ENCODE measurements at regions not wholly inside any gene's neighbourhood (a gene's known extent, or its start where the extent isn't known, plus 50 kb on each side); places are given as distances from the start of the nearest gene placed in this dataset.

DNA sequence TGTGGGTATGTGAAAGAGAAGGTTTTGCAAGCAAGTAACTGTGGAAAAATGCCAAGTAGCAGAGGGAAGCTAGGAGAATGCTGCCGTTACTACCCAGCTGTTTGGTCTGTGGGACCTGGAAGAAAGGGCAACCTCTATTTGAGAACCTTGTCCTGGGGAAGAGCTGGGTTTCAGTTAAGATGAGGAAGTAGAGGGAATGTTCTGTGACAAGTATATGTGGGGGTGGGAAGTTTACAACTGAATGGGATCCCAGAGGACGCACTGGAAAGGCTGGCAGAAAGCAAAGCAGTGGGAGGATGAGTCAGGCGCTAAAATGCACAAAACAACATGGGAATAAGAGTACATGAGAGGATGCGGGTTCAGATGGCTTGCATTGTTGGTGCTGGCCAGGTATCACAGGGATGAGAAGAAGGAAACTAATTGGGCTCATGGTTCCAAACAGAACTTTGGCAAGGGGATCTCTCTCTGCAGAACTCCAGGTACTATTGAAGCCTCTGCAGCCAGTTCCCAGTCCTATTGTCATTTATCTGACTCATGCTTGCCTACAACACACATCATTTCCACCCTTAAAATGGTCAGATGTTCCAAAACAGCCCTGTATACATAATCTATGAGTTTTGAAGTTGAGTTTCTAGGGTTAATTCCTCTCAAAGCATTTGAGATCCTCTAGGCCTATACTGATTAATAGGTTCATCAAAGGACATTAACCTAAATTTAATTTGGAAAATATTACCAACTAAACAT lies 88.5 kb upstream of the VAV3 start:
- intact Hi-C loops (cut with DNase I), result no loop called here
- DNase-seq (no peak), ATAC-seq (ENCODE audit: poor library complexity) (peak; percentile 45)

DNA sequence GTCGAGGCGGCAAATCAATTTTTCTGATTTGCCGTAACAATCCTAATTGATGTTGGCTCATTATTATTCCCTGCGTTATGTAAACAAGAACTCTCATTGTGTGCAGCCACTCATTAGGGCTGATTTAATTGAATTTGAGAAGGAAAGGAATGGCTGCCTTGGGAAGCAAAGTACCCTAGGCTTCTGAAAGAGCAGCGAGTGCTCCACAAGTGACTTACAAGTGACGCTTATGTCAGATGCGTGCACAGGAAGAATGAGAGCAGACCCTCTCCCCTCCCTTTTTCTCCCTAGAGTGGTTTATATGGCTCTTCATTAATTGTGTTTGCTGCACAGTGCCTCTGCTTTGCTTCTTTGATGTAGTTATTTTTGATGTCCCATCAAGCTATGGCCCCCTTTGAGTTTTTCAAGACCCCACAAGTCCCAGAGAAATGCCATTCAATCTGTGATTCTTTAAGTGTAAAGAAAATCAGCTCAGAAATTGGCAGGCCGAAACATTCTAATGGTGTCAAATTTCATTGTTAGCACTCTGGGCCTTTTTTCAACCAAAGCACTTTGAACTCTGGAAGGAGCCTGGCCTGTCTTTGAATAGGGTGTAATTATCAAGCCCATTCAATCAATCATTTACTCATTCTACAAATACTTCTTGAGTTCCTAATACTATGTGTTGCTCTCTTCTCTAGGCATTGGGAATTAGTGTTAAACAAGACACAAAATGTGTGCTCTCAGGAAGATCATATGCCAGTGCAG lies 86.8 kb upstream of the VAV3 start:
- ATAC-seq (ENCODE audit: poor library complexity) (no peak), DNase-seq (no peak)
- intact Hi-C loops (cut with DNase I), result no loop called here

DNA sequence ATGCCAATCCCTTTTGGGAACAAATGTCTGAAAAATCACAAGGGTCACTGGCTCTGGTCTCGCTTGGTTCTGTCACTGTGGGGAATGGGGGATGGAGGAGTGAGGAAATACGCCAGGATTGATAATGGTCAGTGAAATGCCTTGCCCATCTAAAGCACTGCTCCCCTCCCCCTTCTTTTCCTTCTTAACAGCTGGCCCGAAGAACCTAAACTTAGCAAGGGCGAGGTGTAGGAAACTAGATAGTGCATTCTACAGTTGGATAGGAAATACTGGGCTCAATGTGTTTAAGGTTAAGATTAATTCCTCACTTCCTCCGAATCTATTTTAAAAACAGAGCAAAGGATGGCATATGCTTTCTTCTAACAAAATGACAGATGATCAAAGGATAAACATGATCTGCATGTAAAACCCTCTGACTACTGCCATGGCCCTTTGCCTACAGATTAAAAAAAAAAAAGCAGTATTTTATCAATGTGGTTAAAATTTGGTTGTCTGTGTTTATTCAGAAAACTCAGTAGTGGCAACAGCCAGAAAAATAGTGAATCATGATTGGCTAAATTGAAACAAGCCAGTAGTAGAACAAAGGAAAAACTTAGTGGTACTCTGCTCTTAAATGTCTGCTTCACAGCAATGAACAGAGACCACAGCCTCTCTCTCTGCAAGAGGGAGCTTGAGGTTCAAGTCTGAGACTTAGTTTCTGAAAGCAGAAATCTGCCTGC lies 86.1 kb upstream of the VAV3 start:
- ATAC-seq (ENCODE audit: poor library complexity), result peak; percentile 44
- intact Hi-C loops (cut with DNase I), result no loop called here
- no peak for DNase-seq

DNA sequence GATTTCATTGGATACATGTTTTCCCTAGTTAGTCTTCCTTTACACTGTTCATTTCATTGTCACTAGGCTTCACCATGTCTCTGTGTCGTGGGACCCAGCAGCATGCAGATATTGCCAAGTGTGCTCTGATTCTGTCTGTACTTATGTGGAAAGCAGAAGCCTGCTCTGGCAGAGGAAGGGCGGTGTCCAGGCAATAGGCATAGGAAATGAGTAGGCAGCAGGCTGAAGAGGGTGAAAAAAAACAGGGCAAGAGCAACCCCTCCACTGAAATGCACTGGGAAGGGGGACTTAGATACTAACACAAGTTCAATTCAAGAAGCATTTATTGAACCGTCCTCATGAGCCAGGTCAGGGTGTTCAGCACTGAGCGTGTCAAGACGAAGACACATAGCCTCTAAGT lies 85.2 kb upstream of the VAV3 start:
- ATAC-seq (ENCODE audit: poor library complexity), result peak; percentile 78
- peak; percentile 67 for DNase-seq
- intact Hi-C loops (cut with DNase I), result no loop called here

DNA sequence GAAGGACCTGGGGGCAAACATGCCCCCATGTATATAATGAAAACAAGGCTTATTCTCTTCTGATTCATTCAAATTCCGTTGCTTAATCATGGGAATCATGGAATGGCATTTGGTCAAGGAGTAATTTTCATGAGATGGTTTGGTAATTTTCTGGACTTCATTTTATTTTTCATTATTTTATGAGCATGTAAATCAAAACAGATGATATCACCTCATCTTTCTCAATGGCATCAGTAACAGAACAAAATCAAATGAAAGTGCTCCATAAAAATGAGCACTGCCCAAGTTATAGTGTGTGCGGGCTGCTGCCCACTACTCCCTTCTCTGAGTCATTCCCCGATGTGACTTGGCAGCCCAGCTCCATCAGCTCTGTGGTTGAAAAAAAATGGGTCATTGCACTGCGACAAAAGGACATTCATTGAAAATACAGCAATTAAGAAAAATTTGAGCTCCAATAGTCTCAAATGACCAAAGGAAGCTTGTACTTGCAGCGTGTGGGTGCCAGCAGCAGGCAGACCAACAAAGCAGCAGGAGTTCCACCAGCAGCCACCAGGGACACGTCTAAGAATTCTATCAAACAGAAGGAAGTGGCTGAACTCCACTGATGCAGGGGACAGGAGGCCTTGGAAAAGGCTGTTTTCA lies 84.3 kb upstream of the VAV3 start:
- DNase-seq (peak; percentile 76), ATAC-seq (ENCODE audit: poor library complexity) (peak; percentile 76)
- intact Hi-C loops (cut with DNase I), result no loop called here

DNA sequence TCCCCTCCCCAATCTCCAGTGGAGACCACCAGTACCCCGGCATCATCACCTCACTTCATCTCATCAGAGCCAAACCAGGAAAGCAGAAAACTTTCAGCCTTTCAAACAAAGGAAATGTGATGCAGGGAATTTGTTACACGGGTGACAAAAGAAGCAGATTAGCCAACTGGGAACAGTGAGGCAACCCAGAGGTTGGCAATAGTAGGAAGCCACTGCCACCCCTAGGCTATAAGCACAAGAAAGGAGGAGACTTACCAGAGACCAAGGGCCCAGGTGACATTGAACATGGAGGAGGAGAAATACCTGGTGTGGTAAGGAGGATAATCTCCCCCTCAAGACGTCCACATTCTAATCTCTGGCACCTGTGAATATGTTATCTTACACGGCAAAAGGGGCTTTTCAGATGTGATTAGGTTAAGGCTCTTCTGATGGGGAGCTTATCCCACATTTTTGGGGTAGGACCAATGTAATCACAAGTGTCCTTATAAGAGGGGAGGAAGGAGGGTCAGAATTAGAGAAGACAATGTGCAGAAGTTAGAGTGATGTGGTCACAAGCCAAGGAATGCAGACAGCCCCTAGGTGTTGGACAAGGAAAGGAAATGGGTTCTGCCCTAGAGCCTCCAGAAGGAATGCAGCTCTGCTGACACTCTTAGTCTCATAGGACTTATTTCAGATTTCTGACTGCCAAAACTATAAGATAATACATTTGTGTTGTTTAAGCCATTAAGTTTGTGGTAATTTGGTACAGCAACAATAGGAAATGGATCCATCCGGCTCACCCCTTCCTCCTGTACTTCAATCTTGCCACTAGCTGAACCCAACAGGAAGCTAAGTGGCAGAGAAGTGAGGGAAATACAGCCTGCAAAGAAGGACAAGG lies 83.6 kb upstream of the VAV3 start:
- no peak for DNase-seq
- intact Hi-C loops (cut with DNase I), result no loop called here
- ATAC-seq (ENCODE audit: poor library complexity), result no peak

DNA sequence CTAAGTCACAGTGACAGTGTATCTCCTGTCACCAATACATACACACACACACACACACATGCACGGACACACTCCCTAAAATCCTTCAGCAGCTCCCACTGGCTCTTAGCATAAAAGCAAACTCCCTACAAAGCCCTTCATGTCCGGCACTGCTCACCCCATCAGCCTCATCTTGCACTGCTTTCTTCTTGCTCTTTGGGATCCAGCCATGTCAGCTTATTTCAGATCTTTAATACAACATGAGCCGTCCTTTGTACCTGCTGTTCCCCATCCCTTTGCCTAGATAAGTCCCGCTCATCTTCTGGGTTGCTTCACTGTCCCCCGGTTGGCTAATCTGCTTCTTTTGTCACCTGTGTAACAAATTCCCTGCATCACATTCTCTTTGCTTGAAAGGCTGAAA lies 82.1 kb upstream of the VAV3 start:
- intact Hi-C loops (cut with DNase I), result no loop called here
- DNase-seq, result no peak
- ATAC-seq (ENCODE audit: poor library complexity), result no peak

DNA sequence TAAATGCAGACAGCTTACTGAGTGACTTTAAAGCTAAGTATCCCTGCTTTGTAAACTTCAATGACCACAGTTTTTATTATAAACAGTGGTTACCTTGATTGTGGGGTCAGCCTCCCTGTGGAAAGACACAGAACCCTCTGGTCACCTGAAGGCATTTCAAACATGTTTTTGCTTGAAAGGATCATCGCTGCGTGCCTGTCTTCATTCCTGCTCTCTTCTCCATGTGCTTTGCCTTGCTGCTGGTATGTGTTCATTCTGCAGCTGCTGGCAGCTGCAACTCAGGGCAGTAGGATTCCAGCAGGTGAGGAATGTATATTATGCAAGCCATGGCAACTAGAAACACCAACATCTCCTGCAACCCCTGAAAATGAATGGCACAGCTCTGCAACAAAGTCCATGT lies 81.0 kb upstream of the VAV3 start:
- DNase-seq (no peak), ATAC-seq (ENCODE audit: poor library complexity) (no peak)
- intact Hi-C loops (cut with DNase I), result no loop called here

DNA sequence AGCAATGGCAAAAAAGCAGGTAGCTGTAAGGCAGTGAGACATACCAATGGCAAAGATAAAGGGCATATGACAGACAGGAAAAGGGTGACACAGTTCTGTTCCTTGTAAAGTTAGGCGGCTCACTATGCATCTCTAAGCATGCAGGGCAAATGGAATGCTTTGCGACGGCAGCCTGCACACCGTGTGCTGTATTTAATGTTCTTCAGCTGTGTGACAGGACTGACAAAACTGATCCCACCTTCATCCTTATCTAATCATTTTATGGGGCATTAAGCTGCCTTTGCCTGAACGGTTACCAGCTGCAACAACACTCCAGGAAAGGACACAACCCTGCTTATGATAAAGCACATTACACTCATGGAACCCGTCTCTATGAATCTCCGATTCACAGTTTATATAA lies 80.5 kb upstream of the VAV3 start:
- no peak for DNase-seq
- intact Hi-C loops (cut with DNase I), result no loop called here
- no peak for ATAC-seq (ENCODE audit: poor library complexity)

DNA sequence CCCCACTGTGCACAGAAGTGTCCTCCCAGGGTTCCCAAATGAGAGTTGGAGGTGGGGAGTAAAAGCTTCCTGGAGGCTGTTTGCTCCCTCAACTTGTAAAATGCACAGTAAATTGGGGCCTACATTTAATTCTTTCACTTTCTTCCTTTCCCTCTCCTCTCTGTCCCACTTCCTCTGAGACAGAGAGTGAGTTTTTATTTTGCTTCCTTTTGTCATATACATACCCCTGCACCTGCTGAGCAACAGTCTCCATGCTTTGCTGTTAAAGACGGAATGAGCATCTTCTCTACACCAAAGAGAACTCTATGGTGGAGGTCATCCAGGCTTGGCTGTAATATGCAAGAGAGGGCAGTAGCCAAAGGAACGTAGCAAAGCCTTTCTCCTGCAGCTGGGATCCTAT lies 79.3 kb upstream of the VAV3 start:
- no peak for DNase-seq
- intact Hi-C loops (cut with DNase I), result no loop called here
- ATAC-seq (ENCODE audit: poor library complexity), result no peak

DNA sequence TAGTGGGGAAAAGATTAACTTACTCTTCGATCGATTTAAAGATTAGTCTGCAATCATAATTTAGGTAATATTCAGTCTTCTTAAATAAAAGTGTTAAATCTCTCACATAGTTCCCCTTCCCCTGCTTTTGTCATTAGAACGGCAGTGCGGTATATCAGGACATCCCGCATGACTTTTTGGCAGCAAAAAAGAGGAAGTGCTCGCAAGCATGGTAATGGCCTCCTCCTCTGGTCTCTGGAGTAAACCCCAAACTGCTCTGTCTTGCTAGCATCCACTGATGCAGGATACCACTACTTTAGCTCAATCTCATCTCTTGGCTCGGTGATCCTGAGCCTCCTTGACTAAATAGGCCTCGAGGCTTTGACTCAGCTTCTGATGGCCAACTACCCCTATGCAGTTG lies 78.7 kb upstream of the VAV3 start:
- DNase-seq (no peak), ATAC-seq (ENCODE audit: poor library complexity) (no peak)
- intact Hi-C loops (cut with DNase I), result no loop called here

DNA sequence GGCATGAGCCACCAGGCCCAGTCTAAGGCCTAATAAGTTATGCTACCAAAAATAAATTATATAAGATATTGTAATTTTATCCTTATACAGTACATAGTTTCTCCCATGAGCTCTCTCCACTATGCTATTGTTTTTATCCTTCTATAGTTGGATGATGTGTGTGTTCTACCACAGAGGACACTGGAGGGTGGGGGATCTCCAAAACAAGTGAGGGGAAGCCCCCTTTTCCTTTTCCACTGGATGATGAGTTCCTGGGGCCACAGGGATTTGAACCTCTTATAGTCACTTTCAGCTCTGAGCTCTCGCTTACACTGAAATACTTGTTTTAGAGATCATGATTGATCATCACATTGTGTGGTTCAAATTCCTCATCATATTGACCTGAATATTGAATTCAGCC lies 77.6 kb upstream of the VAV3 start:
- ATAC-seq (ENCODE audit: poor library complexity) (no peak), DNase-seq (no peak)
- intact Hi-C loops (cut with DNase I), result no loop called here

DNA sequence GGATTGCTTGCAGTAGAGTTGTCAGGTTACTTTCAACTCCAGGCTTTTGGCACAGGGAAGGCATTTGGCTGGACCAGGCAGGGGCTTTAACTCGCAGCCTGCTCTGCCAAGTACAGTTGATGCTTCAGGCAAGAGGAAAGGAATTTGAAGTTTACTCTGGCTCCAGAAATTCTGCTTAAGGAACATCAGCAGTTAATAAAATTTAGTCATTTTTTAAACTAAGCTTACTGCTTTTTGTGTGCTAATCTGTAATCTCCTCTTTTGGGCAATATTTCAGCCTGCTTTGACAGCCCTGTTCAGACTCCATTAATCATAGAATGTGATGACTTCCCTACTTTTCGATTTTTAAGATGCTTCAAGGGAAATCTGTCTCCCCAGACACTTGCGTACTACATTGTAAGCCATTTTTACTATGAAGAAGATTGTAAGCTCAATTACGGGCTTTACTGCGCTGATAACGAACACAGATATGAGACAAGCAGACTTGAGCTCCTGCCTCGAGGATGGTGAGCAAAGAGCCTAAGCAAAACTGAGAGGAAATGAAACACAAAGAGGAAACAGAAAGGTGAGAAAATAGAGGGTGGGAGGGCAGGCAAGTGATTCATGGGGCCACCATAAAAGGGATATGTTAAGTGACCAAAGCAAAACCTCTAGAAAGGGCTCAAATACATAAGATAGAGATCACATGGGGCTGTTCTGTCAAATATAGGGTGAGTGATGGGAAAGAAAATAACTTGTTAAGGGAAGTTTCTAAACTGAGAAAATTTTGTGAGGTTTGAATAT lies 76.6 kb upstream of the VAV3 start:
- intact Hi-C loops (cut with DNase I), result no loop called here
- DNase-seq (no peak), ATAC-seq (ENCODE audit: poor library complexity) (no peak)

DNA sequence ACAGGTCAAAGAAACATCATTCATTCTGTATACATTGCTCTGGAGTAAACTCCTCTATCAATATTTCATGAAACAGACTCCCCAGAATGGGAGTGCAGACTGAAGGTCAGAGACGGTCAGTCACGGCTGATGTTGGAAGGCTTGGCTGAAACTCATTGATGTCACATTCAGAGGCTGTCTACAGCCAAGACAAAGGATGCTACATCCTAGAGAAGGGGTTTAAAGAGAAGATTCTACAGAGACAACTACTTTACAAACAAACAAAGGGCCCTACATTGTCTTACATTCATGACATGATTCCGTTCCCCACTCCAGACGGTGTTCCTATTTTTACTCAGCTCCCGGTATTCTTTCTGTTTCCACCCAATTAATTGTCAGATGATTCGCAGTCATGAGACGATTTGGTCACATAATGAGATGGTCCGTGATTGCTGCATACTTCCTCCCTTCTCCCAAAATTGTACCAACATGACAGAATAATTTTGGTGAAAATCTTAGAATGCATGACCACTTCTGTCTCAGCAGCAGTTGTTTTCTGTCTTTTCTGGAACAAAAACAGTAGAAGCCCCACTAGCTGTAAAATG lies 73.8 kb upstream of the VAV3 start:
- intact Hi-C loops (cut with DNase I), result no loop called here
- DNase-seq, result no peak

DNA sequence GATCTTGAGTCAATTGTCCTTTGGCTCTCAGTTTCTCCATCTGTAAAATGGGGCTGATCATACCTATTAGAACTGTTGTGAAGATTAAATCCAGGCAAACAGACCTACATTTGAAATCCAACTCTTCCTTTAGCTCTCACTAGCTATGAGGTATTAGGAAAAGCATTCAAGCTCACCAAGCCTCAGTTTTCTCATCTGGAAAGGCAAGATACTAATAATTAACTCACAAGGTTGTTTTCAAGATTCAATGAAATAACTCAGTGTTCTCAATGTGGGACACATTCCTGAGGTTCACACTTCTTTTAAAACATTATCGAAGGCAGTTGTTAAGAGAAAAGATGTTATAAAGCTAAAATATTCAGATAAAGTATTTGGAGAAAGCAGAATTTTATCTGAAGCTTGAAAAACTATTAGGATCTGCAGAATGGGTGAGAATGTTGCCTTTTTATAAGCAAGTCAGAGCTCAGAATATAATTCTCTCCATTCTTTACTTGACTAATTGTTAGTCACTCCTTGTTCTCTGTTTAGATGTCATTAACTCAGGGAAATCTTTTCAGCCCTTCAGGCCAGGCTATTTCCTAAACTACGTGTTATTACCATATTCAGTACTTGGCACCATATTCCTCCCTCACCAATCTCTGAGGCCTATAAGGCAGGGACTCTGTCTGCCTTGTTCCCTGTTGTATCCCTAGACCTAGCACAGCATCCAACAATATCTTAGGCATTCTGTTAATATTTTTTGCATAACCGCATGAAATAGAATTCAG lies 72.0 kb upstream of the VAV3 start:
- intact Hi-C loops (cut with DNase I), result no loop called here
- DNase-seq, result no peak
- no peak for ATAC-seq (ENCODE audit: poor library complexity)

More for the DNA sequence above, 73.8 kb upstream of the VAV3 start:
- ATAC-seq (ENCODE audit: poor library complexity), result no peak

DNA sequence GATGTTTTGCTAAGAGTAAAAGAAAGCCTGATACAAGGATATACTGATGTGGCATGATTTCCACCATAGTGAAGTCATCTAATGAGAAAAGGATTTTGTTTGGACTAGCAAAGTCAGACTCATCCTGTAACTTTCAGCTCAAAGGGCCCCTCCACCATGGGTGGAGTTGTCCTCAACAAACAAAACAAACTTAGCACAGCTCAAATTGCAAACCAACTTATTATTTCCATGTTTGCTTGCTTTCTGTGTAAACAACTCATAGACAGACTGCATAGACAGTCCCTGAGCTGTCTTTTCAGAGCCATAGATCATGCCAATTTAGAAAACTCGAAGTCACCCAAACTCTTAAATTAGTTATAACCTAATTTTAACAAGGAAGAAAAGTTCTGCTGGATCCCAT lies 69.4 kb upstream of the VAV3 start:
- DNase-seq, result no peak
- intact Hi-C loops (cut with DNase I), result no loop called here
- ATAC-seq (ENCODE audit: poor library complexity), result no peak

DNA sequence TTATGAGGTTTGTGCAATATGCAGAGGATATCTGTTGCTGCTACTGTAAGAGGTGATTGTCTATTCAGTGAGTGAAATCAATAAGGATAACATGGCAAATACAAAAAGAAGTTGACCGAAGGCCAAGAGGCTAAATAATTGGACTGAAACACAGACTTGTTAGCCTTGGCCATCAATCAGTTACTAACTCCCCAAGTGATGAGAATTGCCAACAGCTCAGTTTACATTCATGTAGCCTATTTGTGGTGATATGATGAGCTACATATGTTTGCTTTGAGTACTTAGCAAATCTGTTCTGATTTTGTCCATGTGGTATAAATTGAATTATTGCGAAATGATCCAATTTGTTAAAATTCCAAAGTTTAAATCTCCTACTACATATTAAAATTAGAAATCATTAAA lies 68.6 kb upstream of the VAV3 start:
- DNase-seq (no peak), ATAC-seq (ENCODE audit: poor library complexity) (no peak)
- intact Hi-C loops (cut with DNase I), result no loop called here

Measured in Right ventricle myocardium superior (tissue), 1 donor.